AG04449 (cell line): ENCODE measurements at regions not wholly inside any gene's neighbourhood (a gene's known extent, or its start where the extent isn't known, plus 50 kb on each side); places are given as distances from the start of the nearest gene placed in this dataset.

Experiments used
- CTCF ChIA-PET: fragments of 350-600 bp; formaldehyde crosslinking; extraction: SDS; loops from one replicate; lab custom pipeline; 2021; ENCODE audit warnings: antibody characterized with exemption; lab: Yijun Ruan, JAX
- POLR2A ChIA-PET: fragments of 400-600, 350-600 bp; formaldehyde crosslinking; extraction: SDS; loops from one replicate; lab custom pipeline; 2020; ENCODE audit warnings: antibody characterized with exemption, inconsistent platforms; lab: Yijun Ruan, JAX
- DNase-seq: peaks from one replicate; pipeline ENCODE4 v3.0.0-alpha.2; 2010; ENCODE audit warnings: low read depth, low spot score
- H3K4me3 ChIP-seq: 2 replicates; pipeline ENCODE4 v1.5.1; 2011; ENCODE audit warnings: low read depth, mild to moderate bottlenecking, control low read depth, low read length
- CTCF ChIP-seq: IDR thresholded peaks from one replicate; pipeline ENCODE4 v1.5.1; 2011; ENCODE audit warnings: mild to moderate bottlenecking, moderate library complexity, low read length, control low read depth, inconsistent platforms; ENCODE audit not compliant: insufficient read depth; ENCODE audit errors: missing control alignments

GRCh38 chr15:70566047-70566835, 197.1 kb downstream of the UACA start:
- CTCF ChIA-PET: interaction anchor here (0.9 to 1.3 kb wide), 5 partner anchors 13 to 1090 kb away, joined by 3 to 6 read pairs (median 3); no protein-coding TSS in a partner anchor

GRCh38 chr15:70563561-70564095, 199.7 kb downstream of the UACA start:
- CTCF ChIA-PET: no interaction called here
- no peak overlapping the region for H3K4me3 ChIP-seq
- POLR2A ChIA-PET: interaction anchor here (0.7 kb wide), 1 partner anchor 9 kb away, joined by 3 read pairs; no protein-coding TSS in a partner anchor
- no peak for TF ChIP-seq CTCF
- no peak for DNase-seq

More at GRCh38 chr15:70566047-70566835, 197.1 kb downstream of the UACA start:
- POLR2A ChIA-PET: no interaction called here
- no peak for DNase-seq
- no peak overlapping the region for H3K4me3 ChIP-seq
- TF ChIP-seq CTCF: no peak

- POLR2A ChIA-PET: no interaction called here
- TF ChIP-seq CTCF: no peak
- no peak for DNase-seq
- no peak overlapping the region for H3K4me3 ChIP-seq
- CTCF ChIA-PET: interaction anchor here (0.7 kb wide), 1 partner anchor 42 kb away, joined by 3 read pairs; no protein-coding TSS in a partner anchor
These were observed 200.5 kb downstream of the UACA start for GRCh38 chr15:70562906-70563305.

GRCh38 chr15:70561885-70562284, 201.5 kb downstream of the UACA start:
- ChIA-PET POLR2A (no interaction called here), CTCF (interaction anchor here (0.7 to 0.8 kb wide), 2 partner anchors 43 to 1088 kb away, joined by 3 read pairs; no protein-coding TSS in a partner anchor)
- H3K4me3 ChIP-seq: no peak overlapping the region
- DNase-seq: no peak
- TF ChIP-seq CTCF: no peak

GRCh38 chr15:70560617-70561328, 202.6 kb downstream of the UACA start:
- CTCF ChIA-PET: interaction anchor here (0.6 kb wide), 1 partner anchor 15 kb away, joined by 3 read pairs; no protein-coding TSS in a partner anchor
- POLR2A ChIA-PET: no interaction called here
- DNase-seq: no peak
- no peak overlapping the region for H3K4me3 ChIP-seq
- TF ChIP-seq CTCF: no peak
